Neural cell (in vitro differentiated cells): ENCODE measurements at regions not wholly inside any gene's neighbourhood (a gene's known extent, or its start where the extent isn't known, plus 50 kb on each side); places are given as distances from the start of the nearest gene placed in this dataset.

Experiments used
- H2AFZ ChIP-seq: fragments of 200-600, 300-800 bp; sonication (generic), shearing (Covaris generic); 2 replicates; pipeline ENCODE4 v1.6.0; 2014; ENCODE audit warnings: low read depth, mild to moderate bottlenecking, antibody characterized with exemption, low read length, moderate library complexity
- H3F3A ChIP-seq: fragments of 200-600 bp; shearing (Covaris generic); 2 replicates; pipeline ENCODE4 v1.6.1; 2016; ENCODE audit warnings: mild to moderate bottlenecking, moderate library complexity, mixed read lengths, antibody characterized with exemption, low read length; ENCODE audit not compliant: insufficient read depth, poor library complexity, severe bottlenecking
- H3K27ac ChIP-seq: fragments of 200-600, 300-800 bp; sonication (generic), shearing (Covaris generic); 2 replicates; pipeline ENCODE4 v1.5.1; 2014; ENCODE audit warnings: mild to moderate bottlenecking, low read length, moderate library complexity
- H3K27me3 ChIP-seq: fragments of 300-800, 200-600 bp; sonication (generic), shearing (Covaris generic); 2 replicates; pipeline ENCODE4 v1.6.0; 2014; ENCODE audit warnings: mild to moderate bottlenecking, low read depth, low read length, moderate library complexity; ENCODE audit not compliant: insufficient read depth
- H3K36me3 ChIP-seq: fragments of 300-800, 200-600 bp; sonication (generic), shearing (Covaris generic); 2 replicates; pipeline ENCODE4 v1.5.1; 2014; ENCODE audit warnings: mild to moderate bottlenecking, antibody characterized with exemption, low read length, moderate library complexity; ENCODE audit not compliant: insufficient read depth
- H3K4me2 ChIP-seq: fragments of 300-800, 200-600 bp; sonication (generic), shearing (Covaris generic); 2 replicates; pipeline ENCODE4 v1.6.0; 2014; ENCODE audit warnings: mild to moderate bottlenecking, low read length
- H3K4me3 ChIP-seq: fragments of 300-800, 200-600 bp; sonication (generic), shearing (Covaris generic); 2 replicates; pipeline ENCODE4 v1.5.1; 2014; ENCODE audit warnings: mild to moderate bottlenecking, low read length, moderate library complexity
- H3K79me2 ChIP-seq: fragments of 200-600 bp; shearing (Covaris generic); replicated peaks from 2 replicates; pipeline ENCODE4 v1.6.0; 2014; ENCODE audit warnings: mild to moderate bottlenecking, low read length, moderate library complexity; ENCODE audit not compliant: insufficient read depth
- H3K9ac ChIP-seq: fragments of 300-800, 200-600 bp; sonication (generic), shearing (Covaris generic); 2 replicates; pipeline ENCODE4 v1.6.1; 2016; ENCODE audit warnings: mild to moderate bottlenecking, low read length, mixed read lengths
- H3K9me2 ChIP-seq: fragments of 200-600 bp; shearing (Covaris generic); 2 replicates; pipeline ENCODE4 v1.6.1; 2016; ENCODE audit warnings: mild to moderate bottlenecking, low read length, mixed read lengths; ENCODE audit not compliant: insufficient read depth
- H3K9me3 ChIP-seq: fragments of 200-600, 300-800 bp; sonication (generic), shearing (Covaris generic); 2 replicates; pipeline ENCODE4 v1.6.1; 2016; ENCODE audit warnings: mild to moderate bottlenecking, mixed run types, low read length, moderate library complexity, mixed read lengths
- H4K20me1 ChIP-seq: fragments of 200-600 bp; shearing (Covaris generic); 2 replicates; pipeline ENCODE4 v1.6.1; 2016; ENCODE audit warnings: mild to moderate bottlenecking, mixed run types; ENCODE audit not compliant: insufficient read depth
- CTCF ChIP-seq: fragments of 450-650 bp; IDR thresholded peaks from 2 replicates; pipeline ENCODE4 v1.5.1; 2014; ENCODE audit warnings: antibody characterized with exemption, mild to moderate bottlenecking, moderate library complexity; ENCODE audit not compliant: poor library complexity, severe bottlenecking
- EP300 ChIP-seq: fragments of 450-650 bp; conservative IDR thresholded peaks from 2 replicates; pipeline ENCODE4 v1.6.1; 2014; ENCODE audit warnings: antibody characterized with exemption, mild to moderate bottlenecking, moderate library complexity; ENCODE audit not compliant: poor library complexity, severe bottlenecking
- EZH2 ChIP-seq: fragments of 200-600, 300-800 bp; shearing (Covaris generic), sonication (generic); IDR thresholded peaks from 2 replicates; pipeline ENCODE4 v1.6.1; 2014; ENCODE audit warnings: antibody characterized with exemption, low read length, borderline replicate concordance, mild to moderate bottlenecking; ENCODE audit not compliant: insufficient read depth, poor library complexity, severe bottlenecking
- MXI1 ChIP-seq: fragments of 450-650 bp; conservative IDR thresholded peaks from 2 replicates; pipeline ENCODE4 v1.6.1; 2014; ENCODE audit warnings: antibody characterized with exemption, mild to moderate bottlenecking; ENCODE audit not compliant: poor library complexity, severe bottlenecking
- POLR2AphosphoS5 ChIP-seq: IDR thresholded peaks from 2 replicates; pipeline ENCODE4 v1.6.1; 2012
- RAD21 ChIP-seq: fragments of 450-650 bp; conservative IDR thresholded peaks from 2 replicates; pipeline ENCODE4 v1.6.1; 2014; ENCODE audit warnings: antibody characterized with exemption, mild to moderate bottlenecking, moderate library complexity
- REST ChIP-seq: IDR thresholded peaks from 2 replicates; pipeline ENCODE4 v1.6.1; 2012; ENCODE audit warnings: borderline replicate concordance
- SMC3 ChIP-seq: fragments of 450-650 bp; conservative IDR thresholded peaks from 2 replicates; pipeline ENCODE4 v1.6.1; 2014; ENCODE audit warnings: antibody characterized with exemption, mild to moderate bottlenecking, moderate library complexity; ENCODE audit not compliant: poor library complexity
- TAF1 ChIP-seq: IDR thresholded peaks from 2 replicates; pipeline ENCODE4 v1.6.1; 2012; ENCODE audit warnings: low read depth

- TF ChIP-seq EZH2 (no peak), TAF1 (no peak), CTCF (no peak), EP300 (no peak), REST (no peak), POLR2AphosphoS5 (no peak), SMC3 (no peak), MXI1 (no peak), RAD21 (no peak)
- Histone ChIP-seq H3F3A (no peaks in the 10 kb centered on the region), H3K4me3 (no peak overlapping the region), H3K79me2 (no peaks in the 10 kb centered on the region), H3K27me3 (no peaks in the 10 kb centered on the region), H3K27ac (no peak overlapping the region), H3K9me2 (no peaks in the 10 kb centered on the region), H3K4me2 (no peak overlapping the region), H3K36me3 (no peaks in the 10 kb centered on the region), H3K9ac (no peak overlapping the region), H3K9me3 (no peaks in the 10 kb centered on the region), H2AFZ (no peak overlapping the region), H4K20me1 (no peaks in the 10 kb centered on the region)
Observed at GRCh38 chrX:25125483-25125882, 109.7 kb upstream of the ARX start.

GRCh38 chrX:25124391-25124790 lies 108.6 kb upstream of the ARX start:
- no peak overlapping the region for H2AFZ ChIP-seq
- H3K4me2 ChIP-seq: no peak overlapping the region
- no peaks in the 10 kb centered on the region for H3K27me3 ChIP-seq
- H4K20me1 ChIP-seq: no peaks in the 10 kb centered on the region
- no peaks in the 10 kb centered on the region for H3K9me3 ChIP-seq
- no peaks in the 10 kb centered on the region for H3K9me2 ChIP-seq
- H3K9ac ChIP-seq: no peak overlapping the region
- H3F3A ChIP-seq: no peaks in the 10 kb centered on the region
- TF ChIP-seq RAD21 (no peak), EP300 (no peak), TAF1 (no peak), SMC3 (no peak), POLR2AphosphoS5 (no peak), MXI1 (no peak), REST (no peak), CTCF (no peak), EZH2 (no peak)
- H3K27ac ChIP-seq: no peak overlapping the region
- no peaks in the 10 kb centered on the region for H3K36me3 ChIP-seq
- H3K79me2 ChIP-seq: no peaks in the 10 kb centered on the region
- H3K4me3 ChIP-seq: no peak overlapping the region
